Esophagus squamous epithelium (tissue), 4 donors: ENCODE measurements at regions not wholly inside any gene's neighbourhood (a gene's known extent, or its start where the extent isn't known, plus 50 kb on each side); places are given as distances from the start of the nearest gene placed in this dataset.

Experiments used
- CTCF ChIP-seq, 6 experiments: fragments of 450-650 bp in 4 of 6; fragments of 200-600 bp in 2 of 6; sonication (generic) in 2 of 6; IDR thresholded peaks; one replicate each; pipeline ENCODE4 v1.5.1; 2016 to 2019; ENCODE audit warnings: antibody characterized with exemption in 6 of 6, mild to moderate bottlenecking in 4 of 6, moderate library complexity in 4 of 6
- POLR2A ChIP-seq, 4 donors: fragments of 450-650 bp; IDR thresholded peaks; one replicate each; pipeline ENCODE4 v1.6.1; 2017; ENCODE audit warnings: antibody characterized with exemption in 4 of 4, mild to moderate bottlenecking in 4 of 4, moderate library complexity in 3 of 4

- TF ChIP-seq CTCF (IDR thresholded peaks at IDR 0.05) (no peak), POLR2A (IDR thresholded peaks at IDR 0.05) (no peak)
Observed at GRCh38 chr11:109728056-109728455, 306.1 kb downstream of the C11orf87 start.
